Stimulated activated CD4-positive, alpha-beta T cell treated with anti-CD3 and anti-CD28 coated beads, Interleukin-4, amount 100 ng/mL, for 24 hours (primary cell): ENCODE measurements at regions not wholly inside any gene's neighbourhood (a gene's known extent, or its start where the extent isn't known, plus 50 kb on each side); places are given as distances from the start of the nearest gene placed in this dataset.
"Not testable (repeated sequence)": the region's sequence is repeated elsewhere in the genome, so short reads cannot be mapped to it uniquely, and the experiment has no call there.

Source experiments
- DNase-seq: peaks from one replicate; pipeline ENCODE4 v3.0.0-alpha.2; 2020

DNA sequence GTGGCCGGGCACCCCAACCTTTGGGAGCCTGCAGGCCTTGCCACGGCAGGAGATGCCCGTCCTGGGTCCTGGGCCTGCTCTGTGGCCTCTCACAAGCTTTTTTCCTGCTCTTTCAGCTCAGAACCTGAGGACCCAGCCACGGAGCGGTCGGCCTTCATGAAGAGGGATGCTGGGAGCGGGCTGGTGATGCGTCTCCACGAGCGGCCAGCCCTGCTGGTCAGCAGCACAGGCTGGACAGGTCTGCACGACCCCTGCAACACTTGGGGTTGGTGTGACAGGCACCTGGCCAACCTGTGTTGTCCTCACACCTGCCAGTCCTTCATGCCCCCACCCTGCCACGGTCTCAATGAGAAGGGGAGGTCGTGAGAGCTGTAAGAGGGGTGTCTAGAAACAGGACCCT, 170.0 kb downstream of the ADRA2C start:
- no peak for DNase-seq

GRCh38 chr4:3937849-3938562, 171.8 kb downstream of the ADRA2C start:
- DNase-seq: not testable (repeated sequence)

GRCh38 chr4:3938676-3939075, 172.5 kb downstream of the ADRA2C start:
- not testable (repeated sequence) for DNase-seq

DNA sequence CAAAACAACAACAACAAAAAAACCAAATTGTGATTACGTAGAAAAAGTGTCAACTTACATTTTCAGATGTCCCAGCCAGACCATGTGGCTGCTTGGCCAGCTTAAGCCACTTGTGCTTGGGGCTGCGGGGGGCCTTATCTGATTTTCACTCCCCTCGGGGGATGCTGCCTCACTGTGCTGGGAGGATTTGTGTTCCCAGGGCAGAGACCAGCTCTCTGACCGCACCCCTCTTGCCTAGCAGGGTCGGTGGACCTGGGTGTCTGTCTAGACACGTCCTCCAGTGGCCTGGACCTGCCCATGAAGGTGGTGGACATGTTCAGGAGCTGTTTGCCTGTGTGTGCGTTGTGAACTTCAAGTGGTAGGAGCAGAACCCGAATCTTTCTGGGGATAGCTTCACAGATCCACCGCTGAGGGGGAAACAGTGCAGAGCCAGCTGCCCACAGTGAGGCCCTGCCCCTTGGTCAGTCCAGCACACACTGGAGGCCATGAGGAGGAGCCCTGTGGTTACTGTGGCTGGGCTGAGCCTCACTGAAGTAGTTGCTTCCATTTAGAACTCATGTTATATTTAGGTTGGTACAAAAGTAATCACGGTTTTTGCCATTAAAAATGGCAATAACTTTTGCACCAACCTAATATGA, 173.9 kb downstream of the ADRA2C start:
- DNase-seq: not testable (repeated sequence)

DNA sequence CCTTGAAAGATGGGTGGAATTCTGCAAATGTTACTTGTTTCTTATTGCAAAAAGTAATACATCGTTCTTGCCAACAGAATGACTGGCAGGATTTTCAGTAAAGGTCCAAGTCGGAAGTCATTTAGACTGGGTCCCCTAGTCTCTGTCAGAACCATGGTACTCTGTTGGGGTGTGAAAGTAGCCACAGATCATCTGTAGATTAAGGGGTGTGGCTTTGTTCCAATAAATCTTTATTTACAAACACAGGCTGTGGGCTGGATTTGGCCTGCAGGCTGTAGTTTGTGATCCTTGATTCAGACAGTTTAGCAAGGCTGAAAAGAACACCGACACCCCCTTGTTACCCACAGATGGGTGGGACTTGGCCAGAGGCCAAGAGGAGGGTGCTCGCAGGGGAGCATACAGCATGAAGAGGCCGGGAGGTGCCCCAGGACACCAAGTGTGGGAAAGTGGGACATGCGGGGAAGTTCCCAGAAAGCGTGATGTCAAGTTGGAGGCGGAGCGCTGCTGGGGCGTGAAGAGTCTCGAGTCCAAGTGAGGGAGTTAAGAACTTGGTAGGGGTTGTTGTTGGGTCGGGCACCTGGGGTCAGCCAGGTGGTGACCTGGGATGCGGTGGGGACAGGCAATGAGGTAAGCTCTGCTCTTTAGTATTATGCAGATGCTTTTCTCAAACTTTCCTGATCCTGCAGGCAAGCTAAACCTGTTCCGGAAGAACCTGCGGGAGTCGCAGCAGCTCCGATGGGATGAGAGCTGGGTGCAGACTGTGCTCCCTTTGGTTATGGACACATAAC, 175.7 kb downstream of the ADRA2C start:
- DNase-seq: not testable (repeated sequence)

- DNase-seq: peak; percentile 38
Observed at GRCh38 chr4:3942569-3942971, 176.4 kb downstream of the ADRA2C start.

- not testable (repeated sequence) for DNase-seq
Observed at GRCh38 chr4:3943051-3943450, 176.9 kb downstream of the ADRA2C start.

DNA sequence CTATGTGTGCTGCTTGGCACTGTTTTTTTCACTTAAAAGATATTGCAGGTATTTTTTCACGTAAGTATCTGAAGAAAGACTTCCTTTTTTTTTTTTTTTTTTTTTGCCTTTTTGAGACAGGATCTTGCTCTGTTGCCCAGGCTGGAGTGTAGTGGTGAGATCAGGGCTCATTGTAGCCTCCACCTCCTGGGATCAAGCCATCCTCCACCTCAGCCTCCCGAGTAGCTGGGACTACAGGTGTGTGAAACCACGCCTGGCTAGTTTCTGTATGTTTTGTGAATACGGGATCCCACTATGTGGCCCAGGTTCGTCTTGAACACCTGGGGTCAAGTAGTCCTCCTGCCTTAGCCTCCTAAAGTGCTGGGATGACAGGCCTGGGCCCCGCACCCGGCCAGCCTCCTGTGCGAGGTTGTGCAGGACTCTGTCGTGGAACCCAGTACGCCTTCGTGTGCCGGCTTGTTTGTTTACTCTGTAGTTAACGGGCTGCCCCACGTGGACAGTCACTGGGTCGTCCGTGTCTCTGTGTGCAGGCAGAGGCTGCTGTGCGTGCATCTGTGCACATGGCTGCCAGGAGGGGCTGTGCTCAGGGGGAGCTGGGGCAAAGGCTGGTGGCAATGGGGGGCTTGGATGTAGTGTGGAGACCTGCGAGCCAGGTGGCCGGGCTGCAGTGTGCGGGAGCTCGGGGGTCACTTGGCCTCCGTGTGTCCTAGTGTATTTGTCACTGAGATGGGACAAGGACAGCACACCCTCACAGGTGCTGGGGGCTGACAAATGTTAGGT, 179.5 kb downstream of the ADRA2C start:
- DNase-seq: no peak

DNA sequence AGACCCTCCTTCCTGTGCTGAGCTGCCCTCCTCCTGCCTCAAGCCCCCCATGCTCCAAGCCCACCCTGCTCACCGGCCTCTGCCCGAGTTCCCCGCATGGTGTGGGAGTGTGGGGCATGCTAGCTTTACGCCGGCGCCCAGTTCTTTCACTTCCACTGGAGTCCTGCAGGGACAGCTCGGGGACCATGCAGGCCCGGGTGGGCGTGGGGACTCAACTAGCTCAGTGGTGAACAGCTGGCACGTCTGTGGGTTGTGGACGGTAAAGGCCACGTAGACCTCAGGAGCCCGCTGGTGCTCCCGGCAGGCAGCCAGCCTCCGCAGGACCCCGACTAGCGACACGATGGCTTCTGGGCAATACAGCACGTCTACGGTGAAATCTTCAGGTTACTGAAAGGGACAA, 180.4 kb downstream of the ADRA2C start:
- DNase-seq: not testable (repeated sequence)

GRCh38 chr4:3947761-3948160, 181.6 kb downstream of the ADRA2C start:
- DNase-seq: not testable (repeated sequence)

GRCh38 chr4:3948210-3948609, 182.0 kb downstream of the ADRA2C start:
- not testable (repeated sequence) for DNase-seq

- peak; percentile 15 for DNase-seq
Observed at GRCh38 chr4:3949916-3950315, 183.7 kb downstream of the ADRA2C start.

GRCh38 chr4:3952443-3953139, 186.4 kb downstream of the ADRA2C start:
- DNase-seq: not testable (repeated sequence)

DNA sequence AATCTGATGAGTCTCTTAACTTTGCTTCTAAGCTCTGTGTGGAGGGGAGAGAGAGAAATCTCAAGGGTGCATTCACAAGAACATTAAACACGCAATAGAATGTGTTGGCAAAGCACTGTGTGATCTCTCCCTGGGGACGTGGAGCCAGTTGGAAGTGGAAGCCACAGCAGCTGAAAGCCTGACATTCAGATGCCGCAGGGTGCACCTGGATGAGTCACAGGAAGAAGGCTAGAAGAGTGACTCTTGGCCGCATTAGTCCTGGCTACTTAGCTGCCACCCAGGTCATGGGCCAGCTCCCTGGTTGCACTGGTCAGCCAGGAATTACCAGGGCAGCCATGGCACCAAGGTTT, 186.9 kb downstream of the ADRA2C start:
- not testable (repeated sequence) for DNase-seq

DNA sequence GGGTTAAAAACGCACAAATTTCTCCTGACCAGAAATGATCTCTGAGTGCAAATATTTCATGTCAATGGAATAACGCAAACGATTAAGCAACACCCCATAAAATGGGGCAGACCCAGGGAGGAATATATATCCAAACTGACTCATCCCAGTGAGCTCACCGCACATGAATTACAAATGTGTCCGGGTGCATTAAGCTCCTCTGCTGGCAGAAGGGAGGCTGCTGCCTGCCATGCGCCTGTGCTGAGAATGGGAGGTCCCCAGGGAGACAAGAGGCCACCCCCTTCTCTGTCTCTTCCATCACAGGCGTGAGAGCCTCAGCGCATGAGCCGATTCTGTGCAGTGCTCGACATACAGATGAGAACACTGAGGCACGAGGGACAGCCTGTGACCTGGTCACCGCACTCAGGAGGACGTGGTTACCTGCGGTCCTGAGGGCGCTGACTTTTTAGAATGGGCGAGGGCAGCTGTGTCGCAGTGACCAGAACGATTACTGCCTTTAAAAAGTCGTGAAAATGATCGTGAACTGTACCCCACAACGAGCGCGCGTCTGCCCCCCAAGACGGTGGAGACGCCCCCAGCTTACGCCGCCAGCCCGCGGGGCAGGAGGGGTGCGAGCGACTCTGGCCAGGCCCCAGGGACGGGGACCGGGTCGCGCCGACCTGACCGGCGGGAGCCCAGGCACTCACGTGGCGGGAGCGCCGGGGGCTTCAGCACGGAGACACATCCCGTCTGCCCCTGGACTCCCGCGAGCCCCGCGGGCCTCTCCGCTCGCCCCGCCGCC, 188.5 kb downstream of the ADRA2C start:
- DNase-seq: peak; percentile 82

GRCh38 chr4:3955321-3956164, 189.4 kb downstream of the ADRA2C start:
- DNase-seq: peak; percentile 99

DNA sequence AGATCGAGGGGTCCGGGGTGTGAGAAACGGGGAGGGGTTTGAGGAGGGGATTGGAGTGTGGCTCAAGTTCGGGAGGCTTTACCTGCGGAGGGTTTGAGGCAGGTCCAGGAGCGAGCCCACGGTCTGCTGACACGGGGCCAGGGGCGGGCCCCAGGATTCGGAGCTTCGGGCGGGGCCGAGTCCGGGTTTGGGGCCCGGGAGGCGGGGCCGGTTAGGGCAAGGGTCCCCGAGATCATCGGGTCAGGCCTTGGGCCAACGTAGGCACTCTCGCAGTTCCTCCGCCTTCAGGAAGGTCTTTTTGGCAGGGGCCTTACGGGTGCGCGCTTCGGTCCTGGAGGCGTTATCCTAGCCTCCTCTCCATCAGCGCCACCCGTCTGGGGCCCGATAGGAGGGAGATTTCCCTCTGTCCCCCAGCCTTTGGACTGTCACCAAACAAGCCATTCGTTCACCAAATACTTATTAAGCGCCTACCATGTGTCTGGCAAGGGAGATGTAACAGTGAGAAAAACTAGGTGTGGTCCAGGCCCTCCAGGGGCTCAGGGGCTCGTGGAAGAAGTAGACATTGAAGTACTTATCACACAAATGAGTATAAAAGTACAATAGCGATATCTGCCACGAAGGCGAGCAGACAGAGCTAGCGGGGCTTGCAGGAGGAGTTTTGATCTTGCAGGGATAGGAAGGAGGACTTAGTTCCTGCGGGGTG, 190.1 kb downstream of the ADRA2C start:
- DNase-seq: not testable (repeated sequence)

DNA sequence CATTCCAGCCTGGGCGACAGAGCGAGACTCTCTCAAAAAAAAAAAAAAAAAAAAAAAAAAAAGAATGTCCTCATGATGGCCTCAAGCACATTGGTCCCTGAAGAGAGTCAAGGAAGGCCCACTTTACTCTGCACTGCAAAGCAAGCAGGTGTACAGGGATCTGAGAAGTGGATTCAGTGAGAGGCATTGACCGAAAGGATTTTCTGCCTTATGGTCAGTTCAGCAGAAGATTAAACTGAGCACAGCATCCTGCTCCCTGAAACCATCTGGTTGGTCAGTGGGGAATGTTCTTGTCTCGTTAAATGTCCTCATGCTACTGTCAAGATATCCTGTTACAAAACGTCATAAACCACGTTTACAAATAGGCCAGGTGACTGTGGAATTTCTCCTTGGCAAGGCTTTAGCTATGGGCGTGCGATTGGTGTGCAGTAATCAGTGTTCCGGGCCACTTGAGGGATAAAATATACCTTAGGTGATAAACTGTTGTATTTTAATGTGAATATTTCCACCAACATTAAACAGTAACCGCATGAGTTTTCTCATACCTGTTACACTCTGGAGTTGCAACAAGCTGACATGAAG, 195.0 kb downstream of the ADRA2C start:
- DNase-seq: not testable (repeated sequence)

DNA sequence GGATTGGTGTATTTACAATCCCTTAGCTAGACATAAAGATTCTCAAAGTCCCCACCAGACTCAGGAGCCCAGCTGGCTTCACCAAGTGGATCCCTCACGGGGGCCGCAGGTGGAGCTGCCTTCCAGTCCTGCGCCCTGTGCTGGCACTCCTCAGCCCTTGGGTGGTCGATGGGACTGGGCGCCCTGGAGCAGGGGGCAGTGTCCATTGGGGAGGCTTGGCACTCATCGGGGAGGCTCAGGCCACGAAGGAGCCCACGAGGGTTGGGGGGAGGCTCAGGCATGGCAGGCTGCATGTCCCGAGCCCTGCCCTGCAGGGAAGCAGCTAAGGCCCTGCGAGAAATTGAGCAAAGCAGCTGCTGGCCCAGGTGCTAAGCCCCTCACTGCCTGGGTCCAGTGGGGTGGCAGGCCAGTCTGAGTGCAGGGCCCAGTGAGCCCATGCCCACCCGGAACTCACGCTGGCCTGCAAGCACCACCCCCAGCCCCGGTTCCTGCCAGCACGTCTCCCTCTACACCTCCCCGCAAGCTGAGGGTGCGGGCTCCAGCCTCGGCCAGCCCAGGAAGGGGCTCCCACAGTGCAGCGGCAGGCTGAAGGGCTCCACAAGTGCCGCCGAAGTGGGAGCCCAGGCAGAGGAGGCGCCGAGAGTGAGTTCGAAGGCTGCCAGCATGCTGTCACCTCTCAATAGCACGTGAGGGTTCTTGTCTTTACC, 198.5 kb downstream of the ADRA2C start:
- not testable (repeated sequence) for DNase-seq
